HG03460 (cell line): ENCODE measurements at regions not wholly inside any gene's neighbourhood (a gene's known extent, or its start where the extent isn't known, plus 50 kb on each side); places are given as distances from the start of the nearest gene placed in this dataset.
"Not testable (repeated sequence)": the region's sequence is repeated elsewhere in the genome, so short reads cannot be mapped to it uniquely, and the experiment has no call there.

Experiments
- ATAC-seq: cut with Tn5 transposase; IDR thresholded peaks from one replicate; pipeline ENCODE4 v1.9.1; 2021; ENCODE audit not compliant: unreplicated experiment

GRCh38 chrY:3037471-3037870, 102.3 kb downstream of the ZFY start:
- ATAC-seq: no peak

GRCh38 chrY:3040415-3040814, 105.2 kb downstream of the ZFY start:
- no peak for ATAC-seq

- peak; percentile 56 for ATAC-seq
These were observed 106.8 kb downstream of the ZFY start for GRCh38 chrY:3041985-3042384.

GRCh38 chrY:3042901-3043300, 107.7 kb downstream of the ZFY start:
- no peak for ATAC-seq

- ATAC-seq: no peak
These were observed 109.9 kb downstream of the ZFY start for GRCh38 chrY:3045048-3045447.

GRCh38 chrY:3055496-3055895, 120.3 kb downstream of the ZFY start:
- not testable (repeated sequence) for ATAC-seq

GRCh38 chrY:3058342-3058741, 123.2 kb downstream of the ZFY start:
- ATAC-seq: not testable (repeated sequence)

GRCh38 chrY:3060671-3061070, 125.5 kb downstream of the ZFY start:
- ATAC-seq: not testable (repeated sequence)

- not testable (repeated sequence) for ATAC-seq
These were observed 153.0 kb downstream of the ZFY start for GRCh38 chrY:3088149-3088548.

- not testable (repeated sequence) for ATAC-seq
These were observed 173.5 kb downstream of the ZFY start for GRCh38 chrY:3108674-3109073.

- peak; percentile 88 for ATAC-seq
These were observed 185.1 kb downstream of the ZFY start for GRCh38 chrY:3120234-3120633.

GRCh38 chrY:3120716-3121115, 185.5 kb downstream of the ZFY start:
- peak; percentile 61 for ATAC-seq

GRCh38 chrY:3123482-3123881, 188.3 kb downstream of the ZFY start:
- not testable (repeated sequence) for ATAC-seq

- ATAC-seq: not testable (repeated sequence)
These were observed 235.9 kb downstream of the ZFY start for GRCh38 chrY:3171074-3171473.

GRCh38 chrY:3195035-3195434, 259.9 kb downstream of the ZFY start:
- not testable (repeated sequence) for ATAC-seq

GRCh38 chrY:3202287-3202686, 267.1 kb downstream of the ZFY start:
- not testable (repeated sequence) for ATAC-seq

GRCh38 chrY:3206733-3207132, 271.6 kb downstream of the ZFY start:
- ATAC-seq: peak; percentile 68

GRCh38 chrY:3213183-3213582, 278.0 kb downstream of the ZFY start:
- ATAC-seq: peak; percentile 81

- ATAC-seq: not testable (repeated sequence)
These were observed 283.0 kb downstream of the ZFY start for GRCh38 chrY:3218134-3218533.

GRCh38 chrY:3218559-3218958, 283.4 kb downstream of the ZFY start:
- not testable (repeated sequence) for ATAC-seq

- not testable (repeated sequence) for ATAC-seq
These were observed 316.0 kb upstream of the TGIF2LY start for GRCh38 chrY:3262911-3263310.

GRCh38 chrY:3288063-3288462, 290.8 kb upstream of the TGIF2LY start:
- ATAC-seq: not testable (repeated sequence)

GRCh38 chrY:3297235-3297634, 281.6 kb upstream of the TGIF2LY start:
- ATAC-seq: not testable (repeated sequence)

- ATAC-seq: not testable (repeated sequence)
These were observed 258.9 kb upstream of the TGIF2LY start for GRCh38 chrY:3319988-3320387.
